Mammary epithelial cell (primary cell): ENCODE measurements at regions not wholly inside any gene's neighbourhood (a gene's known extent, or its start where the extent isn't known, plus 50 kb on each side); places are given as distances from the start of the nearest gene placed in this dataset.

Source experiments
- EZH2 ChIP-seq: IDR thresholded peaks from 2 replicates; pipeline ENCODE4 v1.6.1; 2012; ENCODE audit warnings: low read length, inconsistent platforms, borderline replicate concordance
- TF ChIP-seq, protein P1 (sequence below), 2 donors: IDR thresholded peaks in 1 of 2; conservative IDR thresholded peaks in 1 of 2; 2 replicates each; pipeline ENCODE4 v1.5.1; 2011 to 2012; ENCODE audit warnings: inconsistent platforms in 2 of 2, low read length in 2 of 2, mild to moderate bottlenecking in 2 of 2, control low read depth in 1 of 2, low read depth in 1 of 2; ENCODE audit not compliant: insufficient read depth in 1 of 2; ENCODE audit errors: extremely low read depth in 1 of 2

GRCh38 chr2:195124391-195125079 lies 532.5 kb upstream of the SLC39A10 start:
- TF ChIP-seq, protein P1, sequence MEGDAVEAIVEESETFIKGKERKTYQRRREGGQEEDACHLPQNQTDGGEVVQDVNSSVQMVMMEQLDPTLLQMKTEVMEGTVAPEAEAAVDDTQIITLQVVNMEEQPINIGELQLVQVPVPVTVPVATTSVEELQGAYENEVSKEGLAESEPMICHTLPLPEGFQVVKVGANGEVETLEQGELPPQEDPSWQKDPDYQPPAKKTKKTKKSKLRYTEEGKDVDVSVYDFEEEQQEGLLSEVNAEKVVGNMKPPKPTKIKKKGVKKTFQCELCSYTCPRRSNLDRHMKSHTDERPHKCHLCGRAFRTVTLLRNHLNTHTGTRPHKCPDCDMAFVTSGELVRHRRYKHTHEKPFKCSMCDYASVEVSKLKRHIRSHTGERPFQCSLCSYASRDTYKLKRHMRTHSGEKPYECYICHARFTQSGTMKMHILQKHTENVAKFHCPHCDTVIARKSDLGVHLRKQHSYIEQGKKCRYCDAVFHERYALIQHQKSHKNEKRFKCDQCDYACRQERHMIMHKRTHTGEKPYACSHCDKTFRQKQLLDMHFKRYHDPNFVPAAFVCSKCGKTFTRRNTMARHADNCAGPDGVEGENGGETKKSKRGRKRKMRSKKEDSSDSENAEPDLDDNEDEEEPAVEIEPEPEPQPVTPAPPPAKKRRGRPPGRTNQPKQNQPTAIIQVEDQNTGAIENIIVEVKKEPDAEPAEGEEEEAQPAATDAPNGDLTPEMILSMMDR (conservative IDR thresholded peaks at IDR 0.05 in 1 of 2, IDR thresholded peaks at IDR 0.05 in 1 of 2; ENCODE audit: extremely low read depth in 1 of 2, insufficient read depth in 1 of 2, low read depth in 1 of 2, low read length in 2 of 2) = no peak
- no peak for TF ChIP-seq EZH2
